ENCODE measurements at regions not wholly inside any gene's neighbourhood (a gene's known extent, or its start where the extent isn't known, plus 50 kb on each side); places are given as distances from the start of the nearest gene placed in this dataset.

GRCh38 chr16:52825892-52826291 lies 226.8 kb downstream of the CHD9NB start:
- FAIRE-seq (no peak), DNase-seq (ENCODE audit: low read depth in 1 of 2, low spot score in 2 of 2) (no peak)
- no peak overlapping the region for H2BK20ac ChIP-seq (ENCODE audit: low read length)
- H2AFZ ChIP-seq (ENCODE audit: low read length) = no peak overlapping the region
- H2BK12ac ChIP-seq (ENCODE audit: low read depth, low read length) = no peak overlapping the region
- no peaks in the 10 kb centered on the region for H3K79me1 ChIP-seq (ENCODE audit: low read depth, low read length)
- no peak overlapping the region for H3K23ac ChIP-seq (ENCODE audit: insufficient read length)
- H2BK5ac ChIP-seq (ENCODE audit: low read depth, low read length) = no peak overlapping the region
- H3K14ac ChIP-seq (ENCODE audit: insufficient read length) = no peak overlapping the region
- no peaks in the 10 kb centered on the region; the same call in 1 of the 2 replicates for H3K23me2 ChIP-seq (ENCODE audit: low read depth, low read length)
- H3K79me2 ChIP-seq (ENCODE audit: control insufficient read depth in 1 of 2, insufficient read depth in 2 of 2, low read length in 2 of 2) = no peaks in the 10 kb centered on the region
- ChIA-PET POLR2A (ENCODE audit: partially characterized antibody) (no interaction called here), CTCF (ENCODE audit: partially characterized antibody) (interaction anchor here (1.2 kb wide), 1 partner anchor 9 kb away, joined by 3 read pairs; no protein-coding TSS in a partner anchor)
- H3K27ac ChIP-seq (ENCODE audit: low read depth, low read length) = no peak overlapping the region
- H3K36me3 ChIP-seq (ENCODE audit: control insufficient read depth in 2 of 4, insufficient read depth in 4 of 4, low read length in 3 of 4) = no peaks in the 10 kb centered on the region
- H3K9me3 ChIP-seq (ENCODE audit: insufficient read depth in 2 of 2, low read depth in 1 of 2, low read length in 1 of 2) = no peaks in the 10 kb centered on the region
- H3K4me2 ChIP-seq (ENCODE audit: insufficient read depth in 1 of 2, low read depth in 2 of 2, low read length in 2 of 2) = no peak overlapping the region
- TF ChIP-seq ATF3 (IDR thresholded peaks at IDR 0.05; ENCODE audit: insufficient read depth, low read depth, low read length) = no peak
- no peak for TF ChIP-seq BACH1 (IDR thresholded peaks at IDR 0.05; ENCODE audit: low read length)
- TF ChIP-seq ASH2L (IDR thresholded peaks at IDR 0.05; ENCODE audit: low read length) = no peak
- no peak for TF ChIP-seq PHF8 (conservative IDR thresholded peaks at IDR 0.05; ENCODE audit: low read depth, low read length)
- no peak for TF ChIP-seq SP2 (IDR thresholded peaks at IDR 0.05; ENCODE audit: low read length)
- TF ChIP-seq ZNF274 (IDR thresholded peaks at IDR 0.05; ENCODE audit: borderline replicate concordance, extremely low read depth, low read length) = no peak
- TF ChIP-seq TBP (IDR thresholded peaks at IDR 0.05; ENCODE audit: low read depth, low read length) = no peak
- TF ChIP-seq CHD1 (IDR thresholded peaks at IDR 0.05; ENCODE audit: low read depth, low read length) = no peak
- TF ChIP-seq HDAC6 (IDR thresholded peaks at IDR 0.05; ENCODE audit: low read depth, low read length) = no peak
- no peak for TF ChIP-seq BRCA1 (IDR thresholded peaks at IDR 0.05; ENCODE audit: low read depth, low read length)
- no peak for TF ChIP-seq KDM5A (IDR thresholded peaks at IDR 0.05; ENCODE audit: low read length)
- TF ChIP-seq ATF2 (IDR thresholded peaks at IDR 0.05; ENCODE audit: low read length) = no peak
- no peak for TF ChIP-seq TCF12 (IDR thresholded peaks at IDR 0.05; ENCODE audit: low read depth, low read length)
- no peak for TF ChIP-seq RXRA (IDR thresholded peaks at IDR 0.05; ENCODE audit: insufficient read depth, low read depth, low read length)
- no peak overlapping the region for H3K4ac ChIP-seq (replicated peaks; ENCODE audit: insufficient read length, low read depth, low read length)
- H4K5ac ChIP-seq (ENCODE audit: insufficient read length, low read depth, low read length) = no peak overlapping the region
- H3K18ac ChIP-seq (ENCODE audit: extremely low read depth, low read length) = no peak overlapping the region
- no peaks in the 10 kb centered on the region for H3K4me1 ChIP-seq (replicated peaks in 1 of 4; ENCODE audit: control insufficient read depth in 3 of 4, insufficient read depth in 4 of 4, low read length in 3 of 4)
- no peak overlapping the region for H2BK15ac ChIP-seq (ENCODE audit: low read length)
- H3K9ac ChIP-seq (replicated peaks in 1 of 4; ENCODE audit: extremely low read depth in 1 of 4, low read depth in 3 of 4, low read length in 3 of 4) = no peak overlapping the region
- H3K56ac ChIP-seq (replicated peaks; ENCODE audit: insufficient read length, low read depth, low read length) = no peak overlapping the region
- 91% methylated on average over 5 of the region's 5 CpGs; no CpG with 5 or more reads in 1 of the 2 experiments for WGBS, 2 experiments (ENCODE audit: extremely low coverage in 1 of 2, insufficient coverage in 1 of 2, insufficient read length in 1 of 2, insufficient replicate concordance in 2 of 2, low coverage in 1 of 2, low lambda C conversion rate in 2 of 2, missing lambda C conversion rate in 1 of 2)
- no peak overlapping the region for H4K8ac ChIP-seq (ENCODE audit: extremely low read depth, insufficient read depth, low read length)
- no peak overlapping the region for H2BK120ac ChIP-seq (replicated peaks; ENCODE audit: low read depth, low read length)
- no peak overlapping the region for H3K4me3 ChIP-seq (ENCODE audit: extremely low read depth in 1 of 4, insufficient read depth in 2 of 4, low read depth in 3 of 4, low read length in 4 of 4)
- no peak overlapping the region for H2AK5ac ChIP-seq (ENCODE audit: low read depth, low read length)
- H4K20me1 ChIP-seq (replicated peaks in 1 of 2; ENCODE audit: control insufficient read depth in 1 of 2, insufficient read depth in 2 of 2, low read length in 2 of 2) = no peaks in the 10 kb centered on the region
- H3K27me3 ChIP-seq (replicated peaks in 1 of 4; ENCODE audit: control insufficient read depth in 3 of 4, extremely low read depth in 1 of 4, insufficient read depth in 3 of 4, low read length in 3 of 4) = no peaks in the 10 kb centered on the region
- H4K91ac ChIP-seq (replicated peaks; ENCODE audit: insufficient read length, low read length) = no peak overlapping the region
